ENCODE measurements at regions not wholly inside any gene's neighbourhood (a gene's known extent, or its start where the extent isn't known, plus 50 kb on each side); places are given as distances from the start of the nearest gene placed in this dataset.
"Not testable (repeated sequence)": the region's sequence is repeated elsewhere in the genome, so short reads cannot be mapped to it uniquely, and the experiment has no call there.

- no peak for TF ChIP-seq CTCF (IDR thresholded peaks at IDR 0.05; ENCODE audit: insufficient read depth, low read depth, low read length)
- H3K4me3 ChIP-seq (ENCODE audit: low read depth, low read length) = no peak overlapping the region
- DNase-seq (ENCODE audit: low read depth) = peak; percentile 55
These were observed 339.7 kb upstream of the COL8A1 start for GRCh38 chr3:99298661-99299060.

- no peak overlapping the region for H3K4me3 ChIP-seq (ENCODE audit: low read depth, low read length)
- TF ChIP-seq CTCF (IDR thresholded peaks at IDR 0.05; ENCODE audit: insufficient read depth, low read depth, low read length) = no peak
- DNase-seq (ENCODE audit: low read depth) = no peak
These were observed 342.6 kb upstream of the COL8A1 start for GRCh38 chr3:99295836-99296235.

GRCh38 chr3:99294092-99294491 is 344.3 kb upstream of the COL8A1 start:
- peak overlapping the region; percentile 16 for H3K4me3 ChIP-seq (ENCODE audit: low read depth, low read length)
- DNase-seq (ENCODE audit: low read depth) = not testable (repeated sequence)

- DNase-seq (ENCODE audit: low read depth) = no peak
- no peak for TF ChIP-seq CTCF (IDR thresholded peaks at IDR 0.05; ENCODE audit: insufficient read depth, low read depth, low read length)
- H3K4me3 ChIP-seq (ENCODE audit: low read depth, low read length) = no peak overlapping the region
These were observed 350.5 kb upstream of the COL8A1 start for GRCh38 chr3:99287876-99288275.

GRCh38 chr3:99286266-99286845 is 352.0 kb upstream of the COL8A1 start:
- peak; percentile 22 for DNase-seq (ENCODE audit: low read depth)
- TF ChIP-seq CTCF (IDR thresholded peaks at IDR 0.05; ENCODE audit: insufficient read depth, low read depth, low read length) = no peak
- no peak overlapping the region for H3K4me3 ChIP-seq (ENCODE audit: low read depth, low read length)

- peak; percentile 53 for DNase-seq (ENCODE audit: low read depth)
These were observed 368.3 kb upstream of the DCBLD2 start for GRCh38 chr3:99269606-99270351.

More at GRCh38 chr3:99269606-99270351, 368.3 kb upstream of the DCBLD2 start:
- no peak overlapping the region for H3K4me3 ChIP-seq (ENCODE audit: low read depth, low read length)
- no peak for TF ChIP-seq CTCF (IDR thresholded peaks at IDR 0.05; ENCODE audit: insufficient read depth, low read depth, low read length)
